ENCODE measurements at regions not wholly inside any gene's neighbourhood (a gene's known extent, or its start where the extent isn't known, plus 50 kb on each side); places are given as distances from the start of the nearest gene placed in this dataset.
A peak's percentile ranks its signal among the peaks of the same experiment; 100 is the strongest.

DNA sequence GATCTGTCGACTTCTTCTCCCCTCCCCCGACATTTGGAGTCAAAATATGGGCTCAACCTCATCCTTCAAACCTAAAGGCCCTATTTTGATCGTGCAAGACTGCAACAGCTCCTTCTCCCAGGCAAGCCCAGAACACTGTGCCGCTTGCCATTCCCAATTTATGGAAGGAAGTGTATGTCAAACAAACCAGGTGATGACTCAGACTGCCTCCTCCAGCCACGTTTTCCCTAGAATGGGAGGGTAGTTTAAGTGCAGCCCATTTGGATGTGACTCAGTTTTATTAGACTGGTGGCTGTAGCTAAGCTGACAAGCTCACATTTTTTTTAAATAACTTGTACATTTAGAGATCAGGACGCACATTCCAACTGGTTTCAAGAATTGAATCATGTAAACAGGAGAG, 570.4 kb upstream of the DIPK2B start:
- POLR2A ChIA-PET, result interaction anchor here (1.2 to 2.0 kb wide), 2 partner anchors 12 to 37 kb away, joined by 3 to 7 read pairs; no protein-coding TSS in a partner anchor
- peaks cover 64% of the 10 kb centered on the region for H3K4me1 ChIP-seq
- peak overlapping the region; percentile 74 to 85 for H3K27ac ChIP-seq
- peak; percentile 63 to 76 for ATAC-seq
- FAIRE-seq, result peak; percentile 100
- CTCF ChIA-PET, result interaction anchor here (0.9 to 1.9 kb wide), 2 partner anchors 10 to 256 kb away, joined by 3 to 6 read pairs; no protein-coding TSS in a partner anchor
- H3K4me2 ChIP-seq, result peak overlapping the region; percentile 68
- TF ChIP-seq JUNB (IDR thresholded peaks at IDR 0.05) (peak; percentile 46), SREBF2 (IDR thresholded peaks at IDR 0.05) (no peak), FOSL2 (IDR thresholded peaks at IDR 0.05) (no peak), FOSL2 (CRISPR knock-in tag; IDR thresholded peaks at IDR 0.05) (peak; percentile 90), GATA3 (IDR thresholded peaks at IDR 0.05; ENCODE audit: borderline replicate concordance) (peak; percentile 47; the same call in 1 of the 2 replicates), JUN (IDR thresholded peaks at IDR 0.05) (0 out of 5 replicates have a peak, but pooled peaks of 1 of the 2 experiments have one; percentile 25)
- TF ChIP-seq, protein P1, sequence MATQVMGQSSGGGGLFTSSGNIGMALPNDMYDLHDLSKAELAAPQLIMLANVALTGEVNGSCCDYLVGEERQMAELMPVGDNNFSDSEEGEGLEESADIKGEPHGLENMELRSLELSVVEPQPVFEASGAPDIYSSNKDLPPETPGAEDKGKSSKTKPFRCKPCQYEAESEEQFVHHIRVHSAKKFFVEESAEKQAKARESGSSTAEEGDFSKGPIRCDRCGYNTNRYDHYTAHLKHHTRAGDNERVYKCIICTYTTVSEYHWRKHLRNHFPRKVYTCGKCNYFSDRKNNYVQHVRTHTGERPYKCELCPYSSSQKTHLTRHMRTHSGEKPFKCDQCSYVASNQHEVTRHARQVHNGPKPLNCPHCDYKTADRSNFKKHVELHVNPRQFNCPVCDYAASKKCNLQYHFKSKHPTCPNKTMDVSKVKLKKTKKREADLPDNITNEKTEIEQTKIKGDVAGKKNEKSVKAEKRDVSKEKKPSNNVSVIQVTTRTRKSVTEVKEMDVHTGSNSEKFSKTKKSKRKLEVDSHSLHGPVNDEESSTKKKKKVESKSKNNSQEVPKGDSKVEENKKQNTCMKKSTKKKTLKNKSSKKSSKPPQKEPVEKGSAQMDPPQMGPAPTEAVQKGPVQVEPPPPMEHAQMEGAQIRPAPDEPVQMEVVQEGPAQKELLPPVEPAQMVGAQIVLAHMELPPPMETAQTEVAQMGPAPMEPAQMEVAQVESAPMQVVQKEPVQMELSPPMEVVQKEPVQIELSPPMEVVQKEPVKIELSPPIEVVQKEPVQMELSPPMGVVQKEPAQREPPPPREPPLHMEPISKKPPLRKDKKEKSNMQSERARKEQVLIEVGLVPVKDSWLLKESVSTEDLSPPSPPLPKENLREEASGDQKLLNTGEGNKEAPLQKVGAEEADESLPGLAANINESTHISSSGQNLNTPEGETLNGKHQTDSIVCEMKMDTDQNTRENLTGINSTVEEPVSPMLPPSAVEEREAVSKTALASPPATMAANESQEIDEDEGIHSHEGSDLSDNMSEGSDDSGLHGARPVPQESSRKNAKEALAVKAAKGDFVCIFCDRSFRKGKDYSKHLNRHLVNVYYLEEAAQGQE (IDR thresholded peaks at IDR 0.05), result no peak
- TF ChIP-seq, protein P2, sequence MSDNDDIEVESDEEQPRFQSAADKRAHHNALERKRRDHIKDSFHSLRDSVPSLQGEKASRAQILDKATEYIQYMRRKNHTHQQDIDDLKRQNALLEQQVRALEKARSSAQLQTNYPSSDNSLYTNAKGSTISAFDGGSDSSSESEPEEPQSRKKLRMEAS (IDR thresholded peaks at IDR 0.05), result peak; percentile 79
- H3K9me3 ChIP-seq, result no peaks in the 10 kb centered on the region
- peak overlapping the region; percentile 42 for H3K4me3 ChIP-seq
- DNase-seq (ENCODE audit: low read depth in 1 of 2, low spot score in 1 of 2), result peak; percentile 59 to 82
- WGBS (ENCODE audit: missing lambda C conversion rate), result 2% methylated on average over 6 of the region's 6 CpGs

DNA sequence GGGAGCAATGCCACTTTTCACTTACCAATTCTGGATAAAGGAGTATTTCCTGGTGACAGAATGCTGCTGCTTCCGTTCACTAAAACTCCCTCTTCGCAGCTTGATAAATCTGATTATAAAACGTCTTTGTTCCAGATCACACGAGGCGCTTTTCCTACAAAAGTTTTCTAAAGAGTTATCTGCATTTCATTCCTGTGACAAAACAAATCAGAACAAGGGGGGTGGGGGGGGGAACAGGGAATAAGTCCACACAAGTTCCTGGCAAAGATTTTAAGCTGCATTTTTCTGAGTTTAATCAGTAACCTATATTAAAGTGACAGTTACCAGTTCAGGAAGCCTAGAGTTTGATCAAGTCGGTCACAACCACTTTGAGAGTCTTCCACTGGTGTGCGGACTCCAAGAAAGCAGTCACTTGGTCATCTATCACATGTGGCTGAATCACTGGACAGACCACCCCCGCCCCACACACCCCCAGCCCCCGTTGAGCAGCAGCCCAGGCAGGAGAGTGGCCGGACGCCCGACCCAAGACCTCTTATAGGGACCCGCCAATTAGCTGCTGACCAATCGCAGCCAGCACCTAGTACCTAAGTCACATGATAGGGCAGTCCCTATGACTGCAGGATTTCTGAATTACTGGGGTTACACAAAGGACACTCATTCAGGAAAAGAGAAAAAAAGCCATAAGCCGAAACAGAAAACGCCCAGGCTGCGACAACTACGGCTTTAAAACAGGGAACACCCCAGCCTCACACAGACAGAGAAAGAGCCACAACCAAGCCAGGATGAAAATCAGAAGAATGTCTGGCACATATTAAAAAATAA, 569.3 kb upstream of the DIPK2B start:
- peak overlapping the region; percentile 74 to 85 for H3K27ac ChIP-seq
- peak overlapping the region; percentile 68 for H3K4me2 ChIP-seq
- H3K9me3 ChIP-seq, result no peaks in the 10 kb centered on the region
- H3K4me3 ChIP-seq, result peak overlapping the region; percentile 42
- DNase-seq (ENCODE audit: low read depth in 1 of 2, low spot score in 1 of 2) (peak; percentile 74 to 86), FAIRE-seq (peak; percentile 88), ATAC-seq (peak; percentile 80 to 88)
- H3K4me1 ChIP-seq, result peaks cover 64% of the 10 kb centered on the region
- TF ChIP-seq, protein P2 (IDR thresholded peaks at IDR 0.05), result 0 out of 2 replicates have a peak, but pooled peaks have one; percentile 17
- TF ChIP-seq FOXS1 (CRISPR knock-in tag; IDR thresholded peaks at IDR 0.05) (no peak), JUN (IDR thresholded peaks at IDR 0.05) (0 out of 5 replicates have a peak, but pooled peaks of 1 of the 2 experiments have one; percentile 42), CBX2 (IDR thresholded peaks at IDR 0.05; ENCODE audit: borderline replicate concordance, low read depth) (no peak), EHF (CRISPR knock-in tag; IDR thresholded peaks at IDR 0.05) (no peak), CHD2 (IDR thresholded peaks at IDR 0.05; ENCODE audit: low read length, partially characterized antibody) (no peak), RARB (CRISPR knock-in tag; IDR thresholded peaks at IDR 0.05) (0 out of 2 replicates have a peak, but pooled peaks have one; percentile 17), FOSL2 (IDR thresholded peaks at IDR 0.05) (no peak), FOSL2 (CRISPR knock-in tag; IDR thresholded peaks at IDR 0.05) (peak; percentile 7; the same call in 1 of the 2 replicates), RAD21 (conservative IDR thresholded peaks at IDR 0.05 in 1 of 2, IDR thresholded peaks at IDR 0.05 in 1 of 2) (0 out of 5 replicates have a peak, but pooled peaks of 1 of the 2 experiments have one; percentile 10), SREBF2 (IDR thresholded peaks at IDR 0.05) (no peak), TP53 (CRISPR knock-in tag; IDR thresholded peaks at IDR 0.05) (no peak), JUNB (IDR thresholded peaks at IDR 0.05) (0 out of 2 replicates have a peak, but pooled peaks have one; percentile 12)
- TF ChIP-seq, protein P3, sequence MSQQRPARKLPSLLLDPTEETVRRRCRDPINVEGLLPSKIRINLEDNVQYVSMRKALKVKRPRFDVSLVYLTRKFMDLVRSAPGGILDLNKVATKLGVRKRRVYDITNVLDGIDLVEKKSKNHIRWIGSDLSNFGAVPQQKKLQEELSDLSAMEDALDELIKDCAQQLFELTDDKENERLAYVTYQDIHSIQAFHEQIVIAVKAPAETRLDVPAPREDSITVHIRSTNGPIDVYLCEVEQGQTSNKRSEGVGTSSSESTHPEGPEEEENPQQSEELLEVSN (IDR thresholded peaks at IDR 0.05; ENCODE audit: borderline replicate concordance, low read depth), result no peak
- TF ChIP-seq, protein P4, sequence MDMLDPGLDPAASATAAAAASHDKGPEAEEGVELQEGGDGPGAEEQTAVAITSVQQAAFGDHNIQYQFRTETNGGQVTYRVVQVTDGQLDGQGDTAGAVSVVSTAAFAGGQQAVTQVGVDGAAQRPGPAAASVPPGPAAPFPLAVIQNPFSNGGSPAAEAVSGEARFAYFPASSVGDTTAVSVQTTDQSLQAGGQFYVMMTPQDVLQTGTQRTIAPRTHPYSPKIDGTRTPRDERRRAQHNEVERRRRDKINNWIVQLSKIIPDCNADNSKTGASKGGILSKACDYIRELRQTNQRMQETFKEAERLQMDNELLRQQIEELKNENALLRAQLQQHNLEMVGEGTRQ (IDR thresholded peaks at IDR 0.05), result peak; percentile 69
- POLR2A ChIA-PET, result interaction anchor here (0.6 to 2.0 kb wide), 4 partner anchors 12 to 81 kb away, joined by 3 to 7 read pairs (median 4); no protein-coding TSS in a partner anchor
- WGBS (ENCODE audit: missing lambda C conversion rate), result under 1% methylated on average over 12 of the region's 18 CpGs
- CTCF ChIA-PET, result interaction anchor here (0.8 to 1.9 kb wide), 6 partner anchors 21 to 447 kb away, joined by 3 to 6 read pairs (median 3); no protein-coding TSS in a partner anchor
